Spleen (tissue), 11 donors: ENCODE measurements at regions not wholly inside any gene's neighbourhood (a gene's known extent, or its start where the extent isn't known, plus 50 kb on each side); places are given as distances from the start of the nearest gene placed in this dataset.
A peak's percentile ranks its signal among the peaks of the same experiment; 100 is the strongest.
"Not testable (repeated sequence)": the region's sequence is repeated elsewhere in the genome, so short reads cannot be mapped to it uniquely, and the experiment has no call there.

ENCODE experiments used
- DNase-seq: peaks from one replicate; pipeline ENCODE4 v3.0.0-alpha.2; 2020
- H3K27ac ChIP-seq, 8 donors: fragments of 200-600 bp; sonication (generic) in 7 of 8; 1 replicate in 4 of 8; 2 replicates in 4 of 8; pipeline versions ENCODE4 v1.5.0 to v1.8.0; 2016 to 2021; ENCODE audit warnings: inconsistent platforms in 4 of 8, mild to moderate bottlenecking in 4 of 8, moderate library complexity in 1 of 8
- H3K27me3 ChIP-seq, 7 donors: fragments of 200-600 bp; sonication (generic) in 6 of 7; replicated peaks in 1 of 7; 1 replicate in 4 of 7; 2 replicates in 3 of 7; pipeline versions ENCODE4 v1.5.0 to v1.8.0; 2016 to 2021; ENCODE audit warnings: inconsistent platforms in 3 of 7, mild to moderate bottlenecking in 1 of 7
- H3K36me3 ChIP-seq, 6 donors: fragments of 200-600 bp; sonication (generic) in 5 of 6; 1 replicate in 4 of 6; 2 replicates in 2 of 6; pipeline versions ENCODE4 v1.5.0 to v1.8.0; 2016 to 2021; ENCODE audit warnings: inconsistent platforms in 2 of 6
- H3K4me1 ChIP-seq, 6 donors: fragments of 200-600 bp; sonication (generic) in 5 of 6; 1 replicate in 3 of 6; 2 replicates in 3 of 6; pipeline versions ENCODE4 v1.5.0 to v1.8.0; 2016 to 2021; ENCODE audit warnings: inconsistent platforms in 3 of 6
- H3K4me3 ChIP-seq, 8 donors: fragments of 200-600 bp; sonication (generic) in 7 of 8; 1 replicate in 4 of 8; 2 replicates in 4 of 8; pipeline versions ENCODE4 v1.5.0 to v1.8.0; 2016 to 2021; ENCODE audit warnings: inconsistent platforms in 4 of 8, mild to moderate bottlenecking in 4 of 8, moderate library complexity in 2 of 8
- H3K9me3 ChIP-seq, 8 donors: fragments of 200-600 bp; sonication (generic) in 7 of 8; 1 replicate in 4 of 8; 2 replicates in 4 of 8; pipeline versions ENCODE4 v1.5.0 to v1.8.0; 2016 to 2021; ENCODE audit warnings: inconsistent platforms in 4 of 8
- POLR2A ChIP-seq, 3 donors: fragments of 450-650 bp; IDR thresholded peaks; one replicate each; pipeline ENCODE4 v1.5.1; 2017; ENCODE audit warnings: antibody characterized with exemption in 3 of 3, mild to moderate bottlenecking in 1 of 3
- POLR2AphosphoS5 ChIP-seq, 3 donors: sonication (generic); formaldehyde crosslinking; IDR thresholded peaks; one replicate each; pipeline ENCODE4 v1.5.1; 2017; ENCODE audit warnings: antibody characterized with exemption in 3 of 3
- WGBS, 5 donors: extraction: QIAGEN DNeasy Blood & Tissue Kit in 3 of 5; methylation state at CpG; one replicate each; pipeline versions ENCODE4 v1.1.5 to v1.1.7; 2013 to 2018; 5-methylcytosine and 5-hydroxymethylcytosine counted together
- intact Hi-C: fragments of 100-400 bp; cut with DNase I; formaldehyde crosslinking; loops from one replicate; pipeline ENCODE4 v1.15.0; 2023; ENCODE audit warnings: low total_unique reads
- TF ChIP-seq, protein P1 (sequence below), 11 experiments: fragments of 200-600 bp in 7 of 11; fragments of 450-650 bp in 4 of 11; sonication (generic) in 4 of 11; IDR thresholded peaks in 8 of 11; conservative IDR thresholded peaks in 3 of 11; 1 replicate in 7 of 11; 2 replicates in 4 of 11; pipeline versions ENCODE4 v1.4.0 to v1.8.0; 2016 to 2021; ENCODE audit warnings: antibody characterized with exemption in 11 of 11, inconsistent platforms in 4 of 11, mild to moderate bottlenecking in 1 of 11
- donor health status: healthy with polysubstance abuse.
- donor health status: DM: no; HTN: no; CAD: no; lungs with moderate emphysema.
- donor health status: DM: no; HTN: no; CAD: no.
- donor health status: Bipolar disorder and iron deficiency.
- donor health status: healthy.
- donor health status: DM: no; HTN: no; CAD: no.
- donor health status: DM: yes; HTN: yes; CAD: no.

- Histone ChIP-seq H3K9me3 (peaks cover 0 to 4% (median 0%) of the 10 kb centered on the region in 8 donors), H3K36me3 (no peaks in the 10 kb centered on the region), H3K27ac (no peak overlapping the region), H3K27me3 (peaks cover 0 to 70% (median 15%) of the 10 kb centered on the region in 7 donors), H3K4me3 (no peak overlapping the region), H3K4me1 (peaks cover 0 to 8% (median 6%) of the 10 kb centered on the region in 6 donors)
- 70 to 85% (median 81%) methylated on average over 17 to 30 of the region's 30 CpGs for WGBS, 5 donors
- DNase-seq = no peak
- TF ChIP-seq POLR2A (IDR thresholded peaks at IDR 0.05) = no peak
- no peak for TF ChIP-seq POLR2AphosphoS5 (IDR thresholded peaks at IDR 0.05)
- TF ChIP-seq, protein P1, sequence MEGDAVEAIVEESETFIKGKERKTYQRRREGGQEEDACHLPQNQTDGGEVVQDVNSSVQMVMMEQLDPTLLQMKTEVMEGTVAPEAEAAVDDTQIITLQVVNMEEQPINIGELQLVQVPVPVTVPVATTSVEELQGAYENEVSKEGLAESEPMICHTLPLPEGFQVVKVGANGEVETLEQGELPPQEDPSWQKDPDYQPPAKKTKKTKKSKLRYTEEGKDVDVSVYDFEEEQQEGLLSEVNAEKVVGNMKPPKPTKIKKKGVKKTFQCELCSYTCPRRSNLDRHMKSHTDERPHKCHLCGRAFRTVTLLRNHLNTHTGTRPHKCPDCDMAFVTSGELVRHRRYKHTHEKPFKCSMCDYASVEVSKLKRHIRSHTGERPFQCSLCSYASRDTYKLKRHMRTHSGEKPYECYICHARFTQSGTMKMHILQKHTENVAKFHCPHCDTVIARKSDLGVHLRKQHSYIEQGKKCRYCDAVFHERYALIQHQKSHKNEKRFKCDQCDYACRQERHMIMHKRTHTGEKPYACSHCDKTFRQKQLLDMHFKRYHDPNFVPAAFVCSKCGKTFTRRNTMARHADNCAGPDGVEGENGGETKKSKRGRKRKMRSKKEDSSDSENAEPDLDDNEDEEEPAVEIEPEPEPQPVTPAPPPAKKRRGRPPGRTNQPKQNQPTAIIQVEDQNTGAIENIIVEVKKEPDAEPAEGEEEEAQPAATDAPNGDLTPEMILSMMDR (IDR thresholded peaks at IDR 0.05 in 8 of 11, conservative IDR thresholded peaks at IDR 0.05 in 3 of 11) = no peak
- intact Hi-C loops = loop anchor here (5.0 kb wide), 2 partner anchors 322 to 712 kb away; partner anchors contain the start of gene OLFM1
These were observed 70.0 kb upstream of the PPP1R26 start for GRCh38 chr9:135409286-135410200.

DNA sequence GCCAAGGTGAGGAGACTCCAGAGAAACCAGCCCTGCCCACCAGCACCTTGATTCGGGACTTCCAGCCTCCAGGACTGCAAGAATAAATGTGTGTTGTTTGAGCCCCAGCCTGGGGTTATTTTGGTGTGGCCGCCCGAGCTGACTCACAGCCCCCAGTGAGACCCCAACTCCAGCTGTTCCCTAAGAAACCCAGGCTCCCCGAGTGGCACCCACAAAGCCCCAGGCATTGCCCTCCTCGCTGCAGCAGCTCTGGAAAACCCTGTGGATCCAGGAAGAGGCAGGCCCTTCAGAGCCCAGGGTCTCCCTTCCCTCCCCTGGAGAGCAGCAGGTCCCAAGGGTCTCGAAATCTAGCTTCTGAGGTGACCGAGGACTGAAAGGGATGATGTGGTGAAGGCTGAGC lies 69.2 kb upstream of the PPP1R26 start:
- H3K9me3 ChIP-seq = peaks cover 0 to 4% (median 0%) of the 10 kb centered on the region in 8 donors
- TF ChIP-seq POLR2A (IDR thresholded peaks at IDR 0.05) (no peak), POLR2AphosphoS5 (IDR thresholded peaks at IDR 0.05) (no peak)
- TF ChIP-seq, protein P1 (IDR thresholded peaks at IDR 0.05 in 8 of 11, conservative IDR thresholded peaks at IDR 0.05 in 3 of 11) = no peak
- H3K36me3 ChIP-seq = no peaks in the 10 kb centered on the region
- H3K27ac ChIP-seq = no peak overlapping the region
- intact Hi-C loops = loop anchor here (5.0 kb wide), 2 partner anchors 323 to 713 kb away; partner anchors contain the start of gene OLFM1
- no peak for DNase-seq
- 64 to 84% (median 80%) methylated on average over 5 to 7 of the region's 7 CpGs for WGBS, 5 donors
- H3K4me1 ChIP-seq = peaks cover 0 to 8% (median 6%) of the 10 kb centered on the region in 6 donors
- no peak overlapping the region for H3K4me3 ChIP-seq
- peaks cover 0 to 70% (median 15%) of the 10 kb centered on the region in 7 donors for H3K27me3 ChIP-seq

DNA sequence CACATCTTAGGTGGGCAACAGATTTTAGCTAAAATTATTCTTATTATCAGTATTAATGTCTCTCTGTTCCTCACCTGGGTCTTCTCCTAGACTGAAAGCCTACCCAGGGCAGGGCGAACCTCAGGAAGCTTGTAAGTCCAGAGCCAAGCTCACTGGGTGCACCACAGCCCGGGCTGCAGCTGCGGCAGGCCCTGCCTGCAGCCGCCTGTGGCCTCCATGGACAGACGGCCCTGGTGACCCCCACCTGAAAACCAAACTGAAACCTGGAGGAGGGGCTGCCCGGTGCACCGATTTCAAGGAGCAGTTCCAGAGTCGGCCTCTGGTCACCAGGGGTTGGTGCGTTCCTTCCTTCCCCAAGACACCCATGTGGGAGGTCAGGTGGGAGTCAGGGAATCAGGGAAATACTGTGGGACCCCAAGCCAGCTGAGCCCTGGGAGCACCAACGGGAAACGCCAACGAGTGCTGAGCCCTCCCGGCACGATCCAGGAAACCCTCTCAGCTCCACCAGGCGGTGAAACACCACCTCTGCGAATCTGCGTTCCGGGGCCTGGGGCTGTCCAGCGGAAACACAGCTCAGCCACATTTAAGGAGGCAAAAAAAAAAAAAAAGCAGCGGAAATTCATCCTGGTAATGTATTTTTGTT lies 68.6 kb upstream of the PPP1R26 start:
- TF ChIP-seq POLR2A (IDR thresholded peaks at IDR 0.05) = no peak
- TF ChIP-seq, protein P1 (IDR thresholded peaks at IDR 0.05 in 8 of 11, conservative IDR thresholded peaks at IDR 0.05 in 3 of 11) = no peak
- TF ChIP-seq POLR2AphosphoS5 (IDR thresholded peaks at IDR 0.05) = no peak
- Histone ChIP-seq H3K9me3 (peaks cover 0 to 4% (median 0%) of the 10 kb centered on the region in 8 donors), H3K4me1 (peaks cover 0 to 8% (median 6%) of the 10 kb centered on the region in 6 donors), H3K27me3 (peaks cover 0 to 68% (median 15%) of the 10 kb centered on the region in 7 donors), H3K36me3 (no peaks in the 10 kb centered on the region), H3K27ac (no peak overlapping the region), H3K4me3 (no peak overlapping the region)
- 76 to 82% (median 80%) methylated on average over 18 to 20 of the region's 20 CpGs for WGBS, 5 donors
- intact Hi-C loops = loop anchor here (5.0 kb wide), 2 partner anchors 324 to 714 kb away; partner anchors contain the start of gene OLFM1
- DNase-seq = peak; percentile 64

DNA sequence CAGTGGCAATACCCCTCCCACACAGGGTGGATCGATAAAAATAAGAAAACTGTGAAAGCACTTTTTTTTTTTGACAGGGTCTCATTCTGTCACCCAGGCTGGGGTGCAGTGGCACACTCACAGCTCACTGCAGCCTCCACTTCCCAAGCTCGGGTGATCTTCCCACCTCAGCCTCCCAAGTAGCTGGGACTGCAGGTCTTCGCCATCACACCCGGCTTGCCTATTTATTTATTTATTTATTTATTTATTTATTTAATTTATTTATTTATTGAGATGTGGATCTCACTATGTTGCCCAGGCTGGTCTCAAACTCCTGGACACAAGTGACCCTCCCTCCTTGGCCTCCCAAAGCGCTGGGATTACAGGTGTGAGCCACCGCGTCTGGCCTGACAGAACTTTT lies 68.0 kb upstream of the PPP1R26 start:
- H3K9me3 ChIP-seq, H3K27ac ChIP-seq, H3K36me3 ChIP-seq, H3K4me1 ChIP-seq, H3K4me3 ChIP-seq: not testable (repeated sequence)
- intact Hi-C loops = loop anchor here (5.0 kb wide), 2 partner anchors 324 to 714 kb away; partner anchors contain the start of gene OLFM1
- peak; percentile 21 for DNase-seq
- WGBS, 5 donors = 92 to 96% (median 94%) methylated on average over 7 of the region's 7 CpGs
- peaks cover 0 to 65% (median 15%) of the 10 kb centered on the region in 7 donors for H3K27me3 ChIP-seq
